H9 (cell line): ENCODE measurements at regions not wholly inside any gene's neighbourhood (a gene's known extent, or its start where the extent isn't known, plus 50 kb on each side); places are given as distances from the start of the nearest gene placed in this dataset.

Experiments
- DNase-seq: peaks from one replicate; pipeline ENCODE4 v3.0.0-alpha.2; 2017
- H2AFZ ChIP-seq: one replicate; pipeline ENCODE4 v1.6.1; 2013; ENCODE audit warnings: mild to moderate bottlenecking, low read length, control low read depth, moderate library complexity
- H2AK5ac ChIP-seq: 2 replicates; pipeline ENCODE4 v1.6.1; 2013; ENCODE audit warnings: low read length, control low read depth, mixed read lengths; ENCODE audit not compliant: insufficient read length
- H2BK120ac ChIP-seq: one replicate; pipeline ENCODE4 v1.6.1; 2013; ENCODE audit warnings: low read depth, mild to moderate bottlenecking, low read length, control low read depth, inconsistent platforms; ENCODE audit not compliant: poor library complexity, severe bottlenecking
- H2BK12ac ChIP-seq: 2 replicates; pipeline ENCODE4 v1.6.1; 2013; ENCODE audit warnings: low read length, control low read depth, mixed read lengths, low read depth; ENCODE audit not compliant: insufficient read length
- H2BK15ac ChIP-seq: 2 replicates; pipeline ENCODE4 v1.6.1; 2013; ENCODE audit warnings: low read depth, low read length, control low read depth
- H2BK20ac ChIP-seq: one replicate; pipeline ENCODE4 v1.6.1; 2013; ENCODE audit warnings: low read depth, mild to moderate bottlenecking, low read length, control low read depth, inconsistent platforms; ENCODE audit not compliant: poor library complexity, severe bottlenecking
- H2BK5ac ChIP-seq: 2 replicates; pipeline ENCODE4 v1.6.1; 2013; ENCODE audit warnings: low read length, control low read depth, mixed read lengths; ENCODE audit not compliant: insufficient read length
- H3K14ac ChIP-seq: 2 replicates; pipeline ENCODE4 v1.6.1; 2013; ENCODE audit warnings: low read length, control low read depth; ENCODE audit not compliant: insufficient read depth
- H3K18ac ChIP-seq: 2 replicates; pipeline ENCODE4 v1.6.1; 2013; ENCODE audit warnings: low read depth, mild to moderate bottlenecking, mixed read lengths, low read length, control low read depth; ENCODE audit not compliant: insufficient read length
- H3K23ac ChIP-seq: 2 replicates; pipeline ENCODE4 v1.6.1; 2013; ENCODE audit warnings: low read length, control low read depth, mixed read lengths, low read depth; ENCODE audit not compliant: insufficient read length
- H3K23me2 ChIP-seq: 2 replicates; pipeline ENCODE4 v1.6.1; 2013; ENCODE audit warnings: low read depth, mild to moderate bottlenecking, mixed read lengths, low read length, control low read depth; ENCODE audit not compliant: insufficient read length, poor library complexity, severe bottlenecking
- H3K27ac ChIP-seq: 2 replicates; pipeline ENCODE4 v1.5.1; 2013; ENCODE audit warnings: low read length, control low read depth, mixed read lengths, low read depth; ENCODE audit not compliant: insufficient read length
- H3K27me3 ChIP-seq: 2 replicates; pipeline ENCODE4 v1.6.1; 2013; ENCODE audit warnings: low read length, control low read depth, inconsistent platforms; ENCODE audit not compliant: insufficient read depth
- H3K4ac ChIP-seq: 2 replicates; pipeline ENCODE4 v1.6.1; 2013; ENCODE audit warnings: low read depth, mild to moderate bottlenecking, control low read depth, inconsistent platforms, low read length, moderate library complexity
- H3K4me1 ChIP-seq: 2 replicates; pipeline ENCODE4 v1.6.1; 2013; ENCODE audit warnings: low read length, control low read depth, inconsistent platforms; ENCODE audit not compliant: insufficient read depth
- H3K4me2 ChIP-seq: 2 replicates; pipeline ENCODE4 v1.6.1; 2013; ENCODE audit warnings: low read length, control low read depth, mixed read lengths; ENCODE audit not compliant: insufficient read length, insufficient read depth
- H3K56ac ChIP-seq: 2 replicates; pipeline ENCODE4 v1.6.1; 2013; ENCODE audit warnings: low read depth, mild to moderate bottlenecking, mixed read lengths, low read length, control low read depth; ENCODE audit not compliant: insufficient read length
- H3K79me1 ChIP-seq: 2 replicates; pipeline ENCODE4 v1.6.1; 2013; ENCODE audit warnings: low read depth, mild to moderate bottlenecking, moderate library complexity, low read length, control low read depth, inconsistent platforms; ENCODE audit not compliant: insufficient read depth, poor library complexity, severe bottlenecking
- H3K79me2 ChIP-seq: 2 replicates; pipeline ENCODE4 v1.6.1; 2013; ENCODE audit warnings: low read length, control low read depth, inconsistent platforms; ENCODE audit not compliant: insufficient read depth
- H3K9ac ChIP-seq: 2 replicates; pipeline ENCODE4 v1.6.1; 2013; ENCODE audit warnings: low read length, control low read depth, mixed read lengths; ENCODE audit not compliant: insufficient read length; ENCODE audit errors: extremely low read depth
- H3K9me3 ChIP-seq: one replicate; pipeline ENCODE4 v1.6.1; 2013; ENCODE audit warnings: low read depth, low read length, inconsistent platforms; ENCODE audit not compliant: control insufficient read depth
- H3T11ph ChIP-seq: one replicate; pipeline ENCODE4 v1.6.1; 2013; ENCODE audit warnings: mild to moderate bottlenecking, low read length, control low read depth, inconsistent platforms
- H4K20me1 ChIP-seq: one replicate; pipeline ENCODE4 v1.6.1; 2013; ENCODE audit not compliant: control insufficient read depth, insufficient read length, insufficient read depth
- H4K5ac ChIP-seq: 2 replicates; pipeline ENCODE4 v1.6.1; 2013; ENCODE audit warnings: low read depth, mild to moderate bottlenecking, mixed read lengths, low read length, control low read depth; ENCODE audit not compliant: insufficient read length
- H4K8ac ChIP-seq: replicated peaks from 2 replicates; pipeline ENCODE4 v1.6.1; 2013; ENCODE audit warnings: low read length, control low read depth, mixed read lengths, low read depth; ENCODE audit not compliant: insufficient read length
- H4K91ac ChIP-seq: 2 replicates; pipeline ENCODE4 v1.6.1; 2013; ENCODE audit warnings: low read depth, mild to moderate bottlenecking, moderate library complexity, mixed read lengths, low read length, control low read depth; ENCODE audit not compliant: insufficient read length
- H3K27ac Mint-ChIP-seq, 3 experiments: 2 replicates in 2 of 3; 3 replicates in 1 of 3; pipeline ENCODE4 v1.8.0; 2020 to 2021; ENCODE audit warnings: mixed read lengths in 3 of 3, mild to moderate bottlenecking in 1 of 3, moderate library complexity in 1 of 3
- H3K27me3 Mint-ChIP-seq: 2 replicates; pipeline ENCODE4 v1.8.0; 2021; ENCODE audit warnings: low read depth, mild to moderate bottlenecking, moderate library complexity, mixed read lengths
- H3K36me3 Mint-ChIP-seq, 3 experiments: 2 replicates in 2 of 3; 3 replicates in 1 of 3; pipeline ENCODE4 v1.8.0; 2020 to 2021; ENCODE audit warnings: low read depth in 3 of 3, mixed read lengths in 3 of 3; ENCODE audit not compliant: insufficient read depth in 1 of 3
- H3K4me1 Mint-ChIP-seq, 2 experiments: 2 replicates each; pipeline ENCODE4 v1.8.0; 2020; ENCODE audit warnings: mixed read lengths in 2 of 2
- H3K4me3 Mint-ChIP-seq, 2 experiments: 2 replicates in 1 of 2; 3 replicates in 1 of 2; pipeline ENCODE4 v1.8.0; 2020 to 2021; ENCODE audit warnings: mild to moderate bottlenecking in 2 of 2, mixed read lengths in 2 of 2, moderate library complexity in 1 of 2
- H3K9me3 Mint-ChIP-seq, 2 experiments: 2 replicates in 1 of 2; 3 replicates in 1 of 2; pipeline ENCODE4 v1.8.0; 2020; ENCODE audit warnings: mild to moderate bottlenecking in 2 of 2, mixed read lengths in 2 of 2, moderate library complexity in 1 of 2
- CTCF ChIP-seq: fragments of 200-600 bp; sonication (generic); conservative IDR thresholded peaks from 3 replicates; pipeline ENCODE4 v1.8.0; 2021; ENCODE audit warnings: antibody characterized with exemption, mild to moderate bottlenecking
- WGBS: extraction: QIAGEN DNeasy Blood & Tissue Kit; methylation state at CpG from one replicate; pipeline ENCODE4 v1.1.7; 2013; ENCODE audit warnings: missing lambda C conversion rate, low lambda C conversion rate, mixed read lengths; ENCODE audit not compliant: insufficient read length; ENCODE audit errors: extremely low coverage; 5-methylcytosine and 5-hydroxymethylcytosine counted together

- H3K23me2 ChIP-seq = no peaks in the 10 kb centered on the region
- H2AK5ac ChIP-seq = no peak overlapping the region
- Mint-ChIP-seq H3K36me3 (no peaks in the 10 kb centered on the region; a peak in 1 of 7 replicates), H3K4me1 (peaks cover 5 to 17% of the 10 kb centered on the region in 2 experiments), H3K9me3 (no peaks in the 10 kb centered on the region), H3K27ac (no peak overlapping the region; a peak in 1 of 7 replicates), H3K27me3 (no peaks in the 10 kb centered on the region), H3K4me3 (no peak overlapping the region)
- no peak overlapping the region for H3K56ac ChIP-seq
- no peaks in the 10 kb centered on the region for H3K79me2 ChIP-seq
- no peak overlapping the region for H3K14ac ChIP-seq
- no peak overlapping the region for H2BK20ac ChIP-seq
- WGBS = no CpG with 5 or more reads among the region's 4 CpGs
- H3K18ac ChIP-seq = no peak overlapping the region
- TF ChIP-seq CTCF = no peak
- no peaks in the 10 kb centered on the region for H3K27me3 ChIP-seq
- no peak overlapping the region for H3K27ac ChIP-seq
- H3K9me3 ChIP-seq = no peaks in the 10 kb centered on the region
- H3K4me1 ChIP-seq = no peaks in the 10 kb centered on the region
- no peaks in the 10 kb centered on the region for H4K20me1 ChIP-seq
- H3K79me1 ChIP-seq = no peaks in the 10 kb centered on the region
- H3T11ph ChIP-seq = no peak overlapping the region
- H4K5ac ChIP-seq = no peak overlapping the region
- no peak overlapping the region for H2BK5ac ChIP-seq
- H3K9ac ChIP-seq = no peak overlapping the region
- no peak for DNase-seq
- H2BK120ac ChIP-seq = no peak overlapping the region
- H3K4ac ChIP-seq = no peak overlapping the region
- no peak overlapping the region for H4K8ac ChIP-seq
- H3K4me2 ChIP-seq = no peak overlapping the region
- no peak overlapping the region for H2BK12ac ChIP-seq
- H4K91ac ChIP-seq = no peak overlapping the region
- H2BK15ac ChIP-seq = no peak overlapping the region
- no peak overlapping the region for H2AFZ ChIP-seq
- H3K23ac ChIP-seq = no peak overlapping the region
Measured at GRCh38 chr10:36492590-36493515, 632.5 kb upstream of the ANKRD30A start.
